ENCODE measurements at regions not wholly inside any gene's neighbourhood (a gene's known extent, or its start where the extent isn't known, plus 50 kb on each side); places are given as distances from the start of the nearest gene placed in this dataset.

DNA sequence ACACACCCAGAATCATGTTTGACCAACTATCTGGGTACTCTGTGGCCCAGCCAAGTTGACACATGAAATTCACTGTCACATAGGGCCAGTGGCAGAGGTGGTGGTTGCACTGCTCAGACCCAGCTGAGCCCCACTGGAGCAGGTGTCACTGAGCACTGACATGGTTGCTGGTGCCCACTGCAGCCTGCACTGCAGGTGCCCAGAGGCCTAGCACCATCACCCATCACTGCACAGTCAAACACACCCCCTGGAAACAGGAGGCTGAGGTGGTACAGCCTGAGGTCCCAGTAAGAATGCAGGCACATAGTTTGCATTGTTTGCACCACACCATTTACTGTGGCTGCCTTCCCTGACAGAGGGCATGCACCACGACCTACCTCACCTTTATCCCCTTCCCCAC lies 278.7 kb upstream of the MGAT5 start:
- Mint-ChIP-seq H3K27ac (ENCODE audit: unreplicated experiment) (no peak overlapping the region), H3K9me3 (ENCODE audit: unreplicated experiment) (no peaks in the 10 kb centered on the region), H3K4me3 (ENCODE audit: unreplicated experiment) (no peak overlapping the region), H3K36me3 (ENCODE audit: unreplicated experiment) (no peaks in the 10 kb centered on the region), H3K4me1 (ENCODE audit: unreplicated experiment) (no peaks in the 10 kb centered on the region), H3K27me3 (ENCODE audit: unreplicated experiment) (peaks cover 6% of the 10 kb centered on the region)
- TF ChIP-seq, protein P1, sequence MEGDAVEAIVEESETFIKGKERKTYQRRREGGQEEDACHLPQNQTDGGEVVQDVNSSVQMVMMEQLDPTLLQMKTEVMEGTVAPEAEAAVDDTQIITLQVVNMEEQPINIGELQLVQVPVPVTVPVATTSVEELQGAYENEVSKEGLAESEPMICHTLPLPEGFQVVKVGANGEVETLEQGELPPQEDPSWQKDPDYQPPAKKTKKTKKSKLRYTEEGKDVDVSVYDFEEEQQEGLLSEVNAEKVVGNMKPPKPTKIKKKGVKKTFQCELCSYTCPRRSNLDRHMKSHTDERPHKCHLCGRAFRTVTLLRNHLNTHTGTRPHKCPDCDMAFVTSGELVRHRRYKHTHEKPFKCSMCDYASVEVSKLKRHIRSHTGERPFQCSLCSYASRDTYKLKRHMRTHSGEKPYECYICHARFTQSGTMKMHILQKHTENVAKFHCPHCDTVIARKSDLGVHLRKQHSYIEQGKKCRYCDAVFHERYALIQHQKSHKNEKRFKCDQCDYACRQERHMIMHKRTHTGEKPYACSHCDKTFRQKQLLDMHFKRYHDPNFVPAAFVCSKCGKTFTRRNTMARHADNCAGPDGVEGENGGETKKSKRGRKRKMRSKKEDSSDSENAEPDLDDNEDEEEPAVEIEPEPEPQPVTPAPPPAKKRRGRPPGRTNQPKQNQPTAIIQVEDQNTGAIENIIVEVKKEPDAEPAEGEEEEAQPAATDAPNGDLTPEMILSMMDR (IDR thresholded peaks at IDR 0.05): no peak
- no peak for DNase-seq (ENCODE audit: extremely low spot score, unreplicated experiment)

- H3K4me1 Mint-ChIP-seq (ENCODE audit: unreplicated experiment): no peaks in the 10 kb centered on the region
- no peak for DNase-seq (ENCODE audit: extremely low spot score, unreplicated experiment)
- H3K36me3 Mint-ChIP-seq (ENCODE audit: unreplicated experiment): no peaks in the 10 kb centered on the region
- peaks cover 4% of the 10 kb centered on the region for H3K27me3 Mint-ChIP-seq (ENCODE audit: unreplicated experiment)
- no peak overlapping the region for H3K4me3 Mint-ChIP-seq (ENCODE audit: unreplicated experiment)
- no peak overlapping the region for H3K27ac Mint-ChIP-seq (ENCODE audit: unreplicated experiment)
- no peaks in the 10 kb centered on the region for H3K9me3 Mint-ChIP-seq (ENCODE audit: unreplicated experiment)
- TF ChIP-seq, protein P1 (IDR thresholded peaks at IDR 0.05): no peak
Observed at GRCh38 chr2:133975676-133976428, 278.0 kb upstream of the MGAT5 start.

GRCh38 chr2:133976659-133977058 lies 277.2 kb upstream of the MGAT5 start:
- TF ChIP-seq, protein P1 (IDR thresholded peaks at IDR 0.05): no peak
- Mint-ChIP-seq H3K36me3 (ENCODE audit: unreplicated experiment) (no peaks in the 10 kb centered on the region), H3K27ac (ENCODE audit: unreplicated experiment) (no peak overlapping the region), H3K27me3 (ENCODE audit: unreplicated experiment) (peaks cover 4% of the 10 kb centered on the region), H3K4me1 (ENCODE audit: unreplicated experiment) (no peaks in the 10 kb centered on the region), H3K9me3 (ENCODE audit: unreplicated experiment) (no peaks in the 10 kb centered on the region), H3K4me3 (ENCODE audit: unreplicated experiment) (no peak overlapping the region)
- DNase-seq (ENCODE audit: extremely low spot score, unreplicated experiment): no peak

GRCh38 chr2:133977405-133977804 lies 276.5 kb upstream of the MGAT5 start:
- no peaks in the 10 kb centered on the region for H3K36me3 Mint-ChIP-seq (ENCODE audit: unreplicated experiment)
- TF ChIP-seq, protein P1 (IDR thresholded peaks at IDR 0.05): no peak
- H3K4me3 Mint-ChIP-seq (ENCODE audit: unreplicated experiment): no peak overlapping the region
- H3K9me3 Mint-ChIP-seq (ENCODE audit: unreplicated experiment): peaks cover 3% of the 10 kb centered on the region
- H3K4me1 Mint-ChIP-seq (ENCODE audit: unreplicated experiment): no peaks in the 10 kb centered on the region
- H3K27me3 Mint-ChIP-seq (ENCODE audit: unreplicated experiment): peaks cover 2% of the 10 kb centered on the region
- no peak for DNase-seq (ENCODE audit: extremely low spot score, unreplicated experiment)
- H3K27ac Mint-ChIP-seq (ENCODE audit: unreplicated experiment): no peak overlapping the region

DNA sequence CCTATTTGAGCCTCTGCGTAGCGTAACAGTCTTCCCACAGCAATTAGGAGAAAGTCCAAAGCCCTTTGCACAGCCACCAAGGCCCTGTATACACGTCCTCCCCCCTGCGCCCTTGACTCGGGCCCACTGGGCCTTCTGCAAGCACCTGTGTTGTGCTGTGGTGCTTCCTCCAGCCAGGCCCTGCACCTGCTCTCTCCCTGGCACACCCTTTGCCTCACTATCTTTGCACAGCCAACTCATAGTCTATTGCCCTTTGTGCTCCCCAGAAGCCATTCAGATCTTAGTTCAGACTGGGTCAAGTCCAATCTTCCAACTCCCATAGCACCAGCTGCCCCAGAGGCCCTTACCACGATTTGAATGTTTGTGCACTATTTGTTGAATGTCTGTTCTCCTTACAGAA lies 271.6 kb upstream of the MGAT5 start:
- Mint-ChIP-seq H3K9me3 (ENCODE audit: unreplicated experiment) (peaks cover 14% of the 10 kb centered on the region), H3K4me1 (ENCODE audit: unreplicated experiment) (no peaks in the 10 kb centered on the region), H3K27ac (ENCODE audit: unreplicated experiment) (no peak overlapping the region), H3K36me3 (ENCODE audit: unreplicated experiment) (no peaks in the 10 kb centered on the region), H3K4me3 (ENCODE audit: unreplicated experiment) (no peak overlapping the region), H3K27me3 (ENCODE audit: unreplicated experiment) (no peaks in the 10 kb centered on the region)
- TF ChIP-seq, protein P1 (IDR thresholded peaks at IDR 0.05): no peak
- no peak for DNase-seq (ENCODE audit: extremely low spot score, unreplicated experiment)

Data from osteocyte (in vitro differentiated cells).